ENCODE measurements at regions not wholly inside any gene's neighbourhood (a gene's known extent, or its start where the extent isn't known, plus 50 kb on each side); places are given as distances from the start of the nearest gene placed in this dataset.

DNA sequence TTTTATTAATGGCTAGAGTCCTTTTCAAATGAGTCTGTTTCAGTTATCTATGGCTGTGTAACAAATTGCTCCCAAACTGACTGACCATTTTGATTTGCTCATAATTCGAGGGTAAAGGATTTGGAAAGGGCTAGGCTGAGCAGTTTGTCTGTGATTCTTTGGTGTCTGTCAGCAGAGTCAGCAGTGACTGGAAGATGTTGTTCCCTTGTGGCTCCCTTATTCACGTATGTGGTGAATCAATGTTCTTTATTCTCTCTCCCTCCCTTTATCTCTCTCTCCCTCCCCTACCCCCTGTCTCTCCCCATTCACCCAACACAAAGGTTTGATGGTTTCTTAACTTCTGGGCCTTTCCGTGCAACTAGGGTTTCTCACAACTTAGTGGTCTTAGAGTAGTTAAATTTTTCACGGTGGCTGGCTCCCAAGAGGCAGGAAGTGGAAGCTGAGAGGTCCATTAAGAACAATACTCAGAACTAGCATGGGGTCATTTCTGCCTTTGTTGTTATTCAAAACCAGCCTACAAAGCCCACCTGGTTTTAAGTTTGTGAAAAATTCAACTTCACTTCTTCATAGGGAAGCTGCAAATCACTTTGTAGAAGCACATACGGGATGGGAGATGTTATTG lies 772.5 kb upstream of the SLITRK1 start:
- TF ChIP-seq POLR2A (IDR thresholded peaks at IDR 0.05) (no peak), POLR2AphosphoS5 (IDR thresholded peaks at IDR 0.05) (no peak)
- TF ChIP-seq, protein P1, sequence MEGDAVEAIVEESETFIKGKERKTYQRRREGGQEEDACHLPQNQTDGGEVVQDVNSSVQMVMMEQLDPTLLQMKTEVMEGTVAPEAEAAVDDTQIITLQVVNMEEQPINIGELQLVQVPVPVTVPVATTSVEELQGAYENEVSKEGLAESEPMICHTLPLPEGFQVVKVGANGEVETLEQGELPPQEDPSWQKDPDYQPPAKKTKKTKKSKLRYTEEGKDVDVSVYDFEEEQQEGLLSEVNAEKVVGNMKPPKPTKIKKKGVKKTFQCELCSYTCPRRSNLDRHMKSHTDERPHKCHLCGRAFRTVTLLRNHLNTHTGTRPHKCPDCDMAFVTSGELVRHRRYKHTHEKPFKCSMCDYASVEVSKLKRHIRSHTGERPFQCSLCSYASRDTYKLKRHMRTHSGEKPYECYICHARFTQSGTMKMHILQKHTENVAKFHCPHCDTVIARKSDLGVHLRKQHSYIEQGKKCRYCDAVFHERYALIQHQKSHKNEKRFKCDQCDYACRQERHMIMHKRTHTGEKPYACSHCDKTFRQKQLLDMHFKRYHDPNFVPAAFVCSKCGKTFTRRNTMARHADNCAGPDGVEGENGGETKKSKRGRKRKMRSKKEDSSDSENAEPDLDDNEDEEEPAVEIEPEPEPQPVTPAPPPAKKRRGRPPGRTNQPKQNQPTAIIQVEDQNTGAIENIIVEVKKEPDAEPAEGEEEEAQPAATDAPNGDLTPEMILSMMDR (IDR thresholded peaks at IDR 0.05) = no peak

All from breast epithelium (tissue), 3 donors.